Activated naive CD4-positive, alpha-beta T cell treated with anti-CD3 and anti-CD28 coated beads, Interleukin-2, amount 50 U/mL, for 72 hours (primary cell): ENCODE measurements at regions not wholly inside any gene's neighbourhood (a gene's known extent, or its start where the extent isn't known, plus 50 kb on each side); places are given as distances from the start of the nearest gene placed in this dataset.
"Not testable (repeated sequence)": the region's sequence is repeated elsewhere in the genome, so short reads cannot be mapped to it uniquely, and the experiment has no call there.

Experiments
- ATAC-seq, 2 donors: fragments of 150-1000 bp; cut with Tn5 transposase; 2 replicates each; pipeline ENCODE4 v1.10.0; 2021; ENCODE audit warnings: mild to moderate bottlenecking in 2 of 2, moderate library complexity in 2 of 2
- DNase-seq, 2 donors: peaks; one replicate each; pipeline ENCODE4 v3.0.0; 2021 to 2022; ENCODE audit warnings: low spot score in 2 of 2
- H3K27ac Mint-ChIP-seq, 2 donors: one replicate each; pipeline ENCODE4 v1.8.0; 2022; ENCODE audit warnings: mild to moderate bottlenecking in 2 of 2, mixed read lengths in 2 of 2
- H3K36me3 Mint-ChIP-seq, 2 donors: one replicate each; pipeline ENCODE4 v1.8.0; 2022; ENCODE audit warnings: mixed read lengths in 2 of 2
- H3K9me3 Mint-ChIP-seq, 2 donors: one replicate each; pipeline ENCODE4 v1.8.0; 2022; ENCODE audit warnings: mixed read lengths in 2 of 2

GRCh38 chr12:10453-10852, 56.1 kb upstream of the IQSEC3 start:
- not testable (repeated sequence) for DNase-seq, H3K36me3 Mint-ChIP-seq, H3K9me3 Mint-ChIP-seq, ATAC-seq, H3K27ac Mint-ChIP-seq

- H3K9me3 Mint-ChIP-seq, DNase-seq, H3K36me3 Mint-ChIP-seq, H3K27ac Mint-ChIP-seq: not testable (repeated sequence)
- ATAC-seq: peak in 1 of 2 donors; percentile 26
Measured at GRCh38 chr12:10879-11812, 55.4 kb upstream of the IQSEC3 start.

DNA sequence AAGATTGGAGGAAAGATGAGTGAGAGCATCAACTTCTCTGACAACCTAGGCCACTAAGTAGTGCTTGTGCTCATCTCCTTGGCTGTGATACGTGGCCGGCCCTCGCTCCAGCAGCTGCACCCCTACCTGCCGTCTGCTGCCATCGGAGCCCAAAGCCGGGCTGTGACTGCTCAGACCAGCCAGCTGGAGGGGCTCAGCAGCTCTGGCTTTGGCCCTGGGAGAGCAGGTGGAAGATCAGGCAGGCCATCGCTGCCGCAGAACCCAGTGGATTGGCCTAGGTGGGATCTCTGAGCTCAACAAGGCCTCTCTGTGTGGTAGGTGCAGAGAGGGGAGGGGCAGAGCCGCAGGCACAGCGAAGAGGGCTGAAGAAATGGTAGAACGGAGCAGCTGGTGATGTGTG, 54.3 kb upstream of the IQSEC3 start:
- not testable (repeated sequence) for H3K9me3 Mint-ChIP-seq, ATAC-seq, H3K27ac Mint-ChIP-seq, DNase-seq, H3K36me3 Mint-ChIP-seq

DNA sequence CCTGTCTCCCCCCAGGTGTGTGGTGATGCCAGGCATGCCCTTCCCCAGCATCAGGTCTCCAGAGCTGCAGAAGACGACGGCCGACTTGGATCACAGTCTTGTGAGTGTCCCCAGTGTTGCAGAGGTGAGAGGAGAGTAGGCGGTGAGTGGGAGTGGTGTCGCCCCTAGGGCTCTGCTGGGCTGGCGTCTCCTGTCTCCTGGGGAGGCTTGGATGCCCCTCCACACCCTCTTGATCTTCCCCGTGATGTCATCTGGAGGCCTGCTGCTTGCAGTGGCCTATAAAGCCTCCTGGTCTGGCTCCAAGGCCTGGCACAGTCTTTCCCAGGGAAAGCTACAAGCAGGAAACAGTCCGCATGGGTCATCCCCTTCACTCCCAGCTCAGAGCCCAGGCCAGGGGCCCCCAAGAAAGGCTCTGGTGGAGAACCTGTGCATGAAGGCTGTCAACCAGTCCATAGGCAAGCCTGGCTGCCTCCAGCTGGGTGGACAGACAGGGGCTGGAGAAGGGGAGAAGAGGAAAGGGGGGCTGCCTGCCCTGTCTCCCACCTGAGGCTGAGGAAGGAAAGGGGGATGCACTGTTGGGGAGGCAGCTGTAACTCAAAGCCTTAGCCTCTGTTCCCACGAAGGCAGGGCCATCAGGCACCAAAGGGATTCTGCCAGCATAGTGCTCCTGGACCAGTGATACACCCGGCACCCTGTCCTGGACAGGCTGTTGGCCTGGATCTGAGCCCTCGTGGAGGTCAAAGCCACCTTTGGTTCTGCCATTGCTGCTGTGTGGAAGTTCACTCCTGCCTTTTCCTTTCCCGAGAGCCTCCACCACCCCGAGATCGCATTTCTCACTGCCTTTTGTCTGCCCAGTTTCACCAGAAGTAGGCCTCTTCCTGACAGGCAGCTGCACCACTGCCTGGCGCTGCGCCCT, 53.6 kb upstream of the IQSEC3 start:
- not testable (repeated sequence) for ATAC-seq, H3K9me3 Mint-ChIP-seq, DNase-seq, H3K36me3 Mint-ChIP-seq
- H3K27ac Mint-ChIP-seq: peak overlapping the region; percentile 5 to 53

DNA sequence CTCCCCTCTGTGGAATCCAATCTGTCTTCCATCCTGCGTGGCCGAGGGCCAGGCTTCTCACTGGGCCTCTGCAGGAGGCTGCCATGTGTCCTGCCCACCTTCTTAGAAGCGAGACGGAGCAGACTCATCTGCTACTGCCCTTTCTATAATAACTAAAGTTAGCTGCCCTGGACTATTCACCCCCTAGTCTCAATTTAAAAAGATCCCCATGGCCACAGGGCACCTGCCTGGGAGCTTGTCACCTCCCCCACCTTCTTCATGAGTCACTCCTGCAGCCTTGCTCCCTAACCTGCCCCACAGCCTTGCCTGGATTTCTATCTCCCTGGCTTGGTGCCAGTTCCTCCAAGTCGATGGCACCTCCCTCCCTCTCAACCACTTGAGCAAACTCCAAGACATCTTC, 52.7 kb upstream of the IQSEC3 start:
- not testable (repeated sequence) for H3K36me3 Mint-ChIP-seq, DNase-seq, H3K9me3 Mint-ChIP-seq, ATAC-seq
- H3K27ac Mint-ChIP-seq: peak overlapping the region in 1 of 2 donors; percentile 53

DNA sequence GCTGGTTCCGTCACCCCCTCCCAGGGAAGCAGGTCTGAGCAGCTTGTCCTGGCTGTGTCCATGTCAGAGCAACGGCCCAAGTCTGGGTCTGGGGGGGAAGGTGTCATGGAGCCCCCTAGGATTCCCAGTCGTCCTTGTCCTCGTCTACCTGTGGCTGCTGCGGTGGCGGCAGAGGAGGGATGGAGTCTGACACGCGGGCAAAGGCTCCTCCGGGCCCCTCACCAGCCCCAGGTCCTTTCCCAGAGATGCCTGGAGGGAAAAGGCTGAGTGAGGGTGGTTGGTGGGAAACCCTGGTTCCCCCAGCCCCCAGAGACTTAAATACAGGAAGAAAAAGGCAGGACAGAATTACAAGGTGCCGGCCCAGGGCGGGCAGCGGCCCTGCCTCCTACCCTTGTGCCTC, 51.9 kb upstream of the IQSEC3 start:
- not testable (repeated sequence) for H3K36me3 Mint-ChIP-seq, H3K9me3 Mint-ChIP-seq, ATAC-seq, H3K27ac Mint-ChIP-seq, DNase-seq

- H3K36me3 Mint-ChIP-seq, DNase-seq, H3K27ac Mint-ChIP-seq, ATAC-seq, H3K9me3 Mint-ChIP-seq: not testable (repeated sequence)
Measured at GRCh38 chr12:15381-15780, 51.2 kb upstream of the IQSEC3 start.

GRCh38 chr12:16019-16418, 50.5 kb upstream of the IQSEC3 start:
- H3K27ac Mint-ChIP-seq: not testable (repeated sequence)

GRCh38 chr12:16541-16940, 50.0 kb upstream of the IQSEC3 start:
- not testable (repeated sequence) for H3K36me3 Mint-ChIP-seq, H3K27ac Mint-ChIP-seq, DNase-seq, ATAC-seq, H3K9me3 Mint-ChIP-seq

More at GRCh38 chr12:16019-16418, 50.5 kb upstream of the IQSEC3 start:
- not testable (repeated sequence) for ATAC-seq, DNase-seq, H3K36me3 Mint-ChIP-seq, H3K9me3 Mint-ChIP-seq
